Neural cell (in vitro differentiated cells): ENCODE measurements at regions not wholly inside any gene's neighbourhood (a gene's known extent, or its start where the extent isn't known, plus 50 kb on each side); places are given as distances from the start of the nearest gene placed in this dataset.

ENCODE experiments used
- H2AFZ ChIP-seq: fragments of 200-600, 300-800 bp; sonication (generic), shearing (Covaris generic); 2 replicates; pipeline ENCODE4 v1.6.0; 2014; ENCODE audit warnings: low read depth, mild to moderate bottlenecking, antibody characterized with exemption, low read length, moderate library complexity
- H3F3A ChIP-seq: fragments of 200-600 bp; shearing (Covaris generic); 2 replicates; pipeline ENCODE4 v1.6.1; 2016; ENCODE audit warnings: mild to moderate bottlenecking, moderate library complexity, mixed read lengths, antibody characterized with exemption, low read length; ENCODE audit not compliant: insufficient read depth, poor library complexity, severe bottlenecking
- H3K27ac ChIP-seq: fragments of 200-600, 300-800 bp; sonication (generic), shearing (Covaris generic); 2 replicates; pipeline ENCODE4 v1.5.1; 2014; ENCODE audit warnings: mild to moderate bottlenecking, low read length, moderate library complexity
- H3K27me3 ChIP-seq: fragments of 300-800, 200-600 bp; sonication (generic), shearing (Covaris generic); 2 replicates; pipeline ENCODE4 v1.6.0; 2014; ENCODE audit warnings: mild to moderate bottlenecking, low read depth, low read length, moderate library complexity; ENCODE audit not compliant: insufficient read depth
- H3K36me3 ChIP-seq: fragments of 300-800, 200-600 bp; sonication (generic), shearing (Covaris generic); 2 replicates; pipeline ENCODE4 v1.5.1; 2014; ENCODE audit warnings: mild to moderate bottlenecking, antibody characterized with exemption, low read length, moderate library complexity; ENCODE audit not compliant: insufficient read depth
- H3K4me2 ChIP-seq: fragments of 300-800, 200-600 bp; sonication (generic), shearing (Covaris generic); 2 replicates; pipeline ENCODE4 v1.6.0; 2014; ENCODE audit warnings: mild to moderate bottlenecking, low read length
- H3K4me3 ChIP-seq: fragments of 300-800, 200-600 bp; sonication (generic), shearing (Covaris generic); 2 replicates; pipeline ENCODE4 v1.5.1; 2014; ENCODE audit warnings: mild to moderate bottlenecking, low read length, moderate library complexity
- H3K79me2 ChIP-seq: fragments of 200-600 bp; shearing (Covaris generic); replicated peaks from 2 replicates; pipeline ENCODE4 v1.6.0; 2014; ENCODE audit warnings: mild to moderate bottlenecking, low read length, moderate library complexity; ENCODE audit not compliant: insufficient read depth
- H3K9ac ChIP-seq: fragments of 300-800, 200-600 bp; sonication (generic), shearing (Covaris generic); 2 replicates; pipeline ENCODE4 v1.6.1; 2016; ENCODE audit warnings: mild to moderate bottlenecking, low read length, mixed read lengths
- H3K9me2 ChIP-seq: fragments of 200-600 bp; shearing (Covaris generic); 2 replicates; pipeline ENCODE4 v1.6.1; 2016; ENCODE audit warnings: mild to moderate bottlenecking, low read length, mixed read lengths; ENCODE audit not compliant: insufficient read depth
- H3K9me3 ChIP-seq: fragments of 200-600, 300-800 bp; sonication (generic), shearing (Covaris generic); 2 replicates; pipeline ENCODE4 v1.6.1; 2016; ENCODE audit warnings: mild to moderate bottlenecking, mixed run types, low read length, moderate library complexity, mixed read lengths
- H4K20me1 ChIP-seq: fragments of 200-600 bp; shearing (Covaris generic); 2 replicates; pipeline ENCODE4 v1.6.1; 2016; ENCODE audit warnings: mild to moderate bottlenecking, mixed run types; ENCODE audit not compliant: insufficient read depth
- EP300 ChIP-seq: fragments of 450-650 bp; conservative IDR thresholded peaks from 2 replicates; pipeline ENCODE4 v1.6.1; 2014; ENCODE audit warnings: antibody characterized with exemption, mild to moderate bottlenecking, moderate library complexity; ENCODE audit not compliant: poor library complexity, severe bottlenecking
- EZH2 ChIP-seq: fragments of 200-600, 300-800 bp; shearing (Covaris generic), sonication (generic); IDR thresholded peaks from 2 replicates; pipeline ENCODE4 v1.6.1; 2014; ENCODE audit warnings: antibody characterized with exemption, low read length, borderline replicate concordance, mild to moderate bottlenecking; ENCODE audit not compliant: insufficient read depth, poor library complexity, severe bottlenecking
- MXI1 ChIP-seq: fragments of 450-650 bp; conservative IDR thresholded peaks from 2 replicates; pipeline ENCODE4 v1.6.1; 2014; ENCODE audit warnings: antibody characterized with exemption, mild to moderate bottlenecking; ENCODE audit not compliant: poor library complexity, severe bottlenecking
- POLR2AphosphoS5 ChIP-seq: IDR thresholded peaks from 2 replicates; pipeline ENCODE4 v1.6.1; 2012
- RAD21 ChIP-seq: fragments of 450-650 bp; conservative IDR thresholded peaks from 2 replicates; pipeline ENCODE4 v1.6.1; 2014; ENCODE audit warnings: antibody characterized with exemption, mild to moderate bottlenecking, moderate library complexity
- SMC3 ChIP-seq: fragments of 450-650 bp; conservative IDR thresholded peaks from 2 replicates; pipeline ENCODE4 v1.6.1; 2014; ENCODE audit warnings: antibody characterized with exemption, mild to moderate bottlenecking, moderate library complexity; ENCODE audit not compliant: poor library complexity
- TAF1 ChIP-seq: IDR thresholded peaks from 2 replicates; pipeline ENCODE4 v1.6.1; 2012; ENCODE audit warnings: low read depth
- TF ChIP-seq, protein P1 (sequence below): IDR thresholded peaks from 2 replicates; pipeline ENCODE4 v1.6.1; 2012; ENCODE audit warnings: borderline replicate concordance
- TF ChIP-seq, protein P2 (sequence below): fragments of 450-650 bp; IDR thresholded peaks from 2 replicates; pipeline ENCODE4 v1.5.1; 2014; ENCODE audit warnings: antibody characterized with exemption, mild to moderate bottlenecking, moderate library complexity; ENCODE audit not compliant: poor library complexity, severe bottlenecking

DNA sequence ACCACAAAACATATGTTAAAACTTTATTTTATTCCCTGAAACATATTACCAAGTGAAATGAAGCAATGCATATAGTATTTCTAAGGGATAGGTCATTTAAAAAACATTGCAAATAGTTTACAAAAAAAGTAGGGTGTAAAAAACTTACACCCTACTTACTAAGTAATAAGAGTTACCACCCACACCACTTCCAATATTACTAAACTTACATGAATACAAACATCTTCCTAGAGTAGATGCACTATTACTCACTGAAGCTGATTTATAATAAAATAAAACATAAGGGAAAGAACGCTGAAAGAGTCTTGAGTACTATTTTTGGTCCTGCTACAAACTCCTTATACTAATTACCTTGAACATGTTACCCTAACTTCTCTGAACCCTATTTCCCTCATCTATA is 289.4 kb downstream of the HINT1 start:
- H3K9me3 ChIP-seq: no peaks in the 10 kb centered on the region
- no peak overlapping the region for H3K4me3 ChIP-seq
- no peaks in the 10 kb centered on the region for H3K36me3 ChIP-seq
- H3K4me2 ChIP-seq: no peak overlapping the region
- H3F3A ChIP-seq: no peaks in the 10 kb centered on the region
- no peaks in the 10 kb centered on the region for H3K79me2 ChIP-seq
- no peaks in the 10 kb centered on the region for H4K20me1 ChIP-seq
- H3K27ac ChIP-seq: no peak overlapping the region
- H2AFZ ChIP-seq: no peak overlapping the region
- H3K9me2 ChIP-seq: no peaks in the 10 kb centered on the region
- H3K9ac ChIP-seq: no peak overlapping the region
- TF ChIP-seq, protein P1, sequence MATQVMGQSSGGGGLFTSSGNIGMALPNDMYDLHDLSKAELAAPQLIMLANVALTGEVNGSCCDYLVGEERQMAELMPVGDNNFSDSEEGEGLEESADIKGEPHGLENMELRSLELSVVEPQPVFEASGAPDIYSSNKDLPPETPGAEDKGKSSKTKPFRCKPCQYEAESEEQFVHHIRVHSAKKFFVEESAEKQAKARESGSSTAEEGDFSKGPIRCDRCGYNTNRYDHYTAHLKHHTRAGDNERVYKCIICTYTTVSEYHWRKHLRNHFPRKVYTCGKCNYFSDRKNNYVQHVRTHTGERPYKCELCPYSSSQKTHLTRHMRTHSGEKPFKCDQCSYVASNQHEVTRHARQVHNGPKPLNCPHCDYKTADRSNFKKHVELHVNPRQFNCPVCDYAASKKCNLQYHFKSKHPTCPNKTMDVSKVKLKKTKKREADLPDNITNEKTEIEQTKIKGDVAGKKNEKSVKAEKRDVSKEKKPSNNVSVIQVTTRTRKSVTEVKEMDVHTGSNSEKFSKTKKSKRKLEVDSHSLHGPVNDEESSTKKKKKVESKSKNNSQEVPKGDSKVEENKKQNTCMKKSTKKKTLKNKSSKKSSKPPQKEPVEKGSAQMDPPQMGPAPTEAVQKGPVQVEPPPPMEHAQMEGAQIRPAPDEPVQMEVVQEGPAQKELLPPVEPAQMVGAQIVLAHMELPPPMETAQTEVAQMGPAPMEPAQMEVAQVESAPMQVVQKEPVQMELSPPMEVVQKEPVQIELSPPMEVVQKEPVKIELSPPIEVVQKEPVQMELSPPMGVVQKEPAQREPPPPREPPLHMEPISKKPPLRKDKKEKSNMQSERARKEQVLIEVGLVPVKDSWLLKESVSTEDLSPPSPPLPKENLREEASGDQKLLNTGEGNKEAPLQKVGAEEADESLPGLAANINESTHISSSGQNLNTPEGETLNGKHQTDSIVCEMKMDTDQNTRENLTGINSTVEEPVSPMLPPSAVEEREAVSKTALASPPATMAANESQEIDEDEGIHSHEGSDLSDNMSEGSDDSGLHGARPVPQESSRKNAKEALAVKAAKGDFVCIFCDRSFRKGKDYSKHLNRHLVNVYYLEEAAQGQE: no peak
- TF ChIP-seq EP300 (no peak), TAF1 (no peak), MXI1 (no peak), SMC3 (no peak)
- H3K27me3 ChIP-seq: no peaks in the 10 kb centered on the region

GRCh38 chr5:130874861-130875417 is 290.1 kb downstream of the HINT1 start:
- Histone ChIP-seq H3K36me3 (no peaks in the 10 kb centered on the region), H3K9me2 (no peaks in the 10 kb centered on the region), H3K27ac (no peak overlapping the region), H3K79me2 (no peaks in the 10 kb centered on the region), H2AFZ (no peak overlapping the region), H3K27me3 (no peaks in the 10 kb centered on the region), H3K4me2 (no peak overlapping the region), H3K4me3 (no peak overlapping the region), H3F3A (no peaks in the 10 kb centered on the region), H4K20me1 (no peaks in the 10 kb centered on the region), H3K9ac (no peak overlapping the region), H3K9me3 (no peaks in the 10 kb centered on the region)
- TF ChIP-seq EZH2 (no peak), POLR2AphosphoS5 (no peak), RAD21 (no peak), EP300 (no peak), MXI1 (no peak)
- TF ChIP-seq, protein P2, sequence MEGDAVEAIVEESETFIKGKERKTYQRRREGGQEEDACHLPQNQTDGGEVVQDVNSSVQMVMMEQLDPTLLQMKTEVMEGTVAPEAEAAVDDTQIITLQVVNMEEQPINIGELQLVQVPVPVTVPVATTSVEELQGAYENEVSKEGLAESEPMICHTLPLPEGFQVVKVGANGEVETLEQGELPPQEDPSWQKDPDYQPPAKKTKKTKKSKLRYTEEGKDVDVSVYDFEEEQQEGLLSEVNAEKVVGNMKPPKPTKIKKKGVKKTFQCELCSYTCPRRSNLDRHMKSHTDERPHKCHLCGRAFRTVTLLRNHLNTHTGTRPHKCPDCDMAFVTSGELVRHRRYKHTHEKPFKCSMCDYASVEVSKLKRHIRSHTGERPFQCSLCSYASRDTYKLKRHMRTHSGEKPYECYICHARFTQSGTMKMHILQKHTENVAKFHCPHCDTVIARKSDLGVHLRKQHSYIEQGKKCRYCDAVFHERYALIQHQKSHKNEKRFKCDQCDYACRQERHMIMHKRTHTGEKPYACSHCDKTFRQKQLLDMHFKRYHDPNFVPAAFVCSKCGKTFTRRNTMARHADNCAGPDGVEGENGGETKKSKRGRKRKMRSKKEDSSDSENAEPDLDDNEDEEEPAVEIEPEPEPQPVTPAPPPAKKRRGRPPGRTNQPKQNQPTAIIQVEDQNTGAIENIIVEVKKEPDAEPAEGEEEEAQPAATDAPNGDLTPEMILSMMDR: no peak
